ENCODE measurements at regions not wholly inside any gene's neighbourhood (a gene's known extent, or its start where the extent isn't known, plus 50 kb on each side); places are given as distances from the start of the nearest gene placed in this dataset.
A peak's percentile ranks its signal among the peaks of the same experiment; 100 is the strongest.

- no peak for TF ChIP-seq GABPA (IDR thresholded peaks at IDR 0.05 in 1 of 2, conservative IDR thresholded peaks at IDR 0.05 in 1 of 2)
- no peak for TF ChIP-seq YY1 (IDR thresholded peaks at IDR 0.05)
- no peak for TF ChIP-seq FOXA1 (IDR thresholded peaks at IDR 0.05)
- TF ChIP-seq NR2F2 (IDR thresholded peaks at IDR 0.05), result no peak
- no peak for TF ChIP-seq HNF4G (IDR thresholded peaks at IDR 0.05)
- TF ChIP-seq HNF4A (conservative IDR thresholded peaks at IDR 0.05), result no peak
- Histone ChIP-seq H3K27me3 (ENCODE audit: control insufficient read depth in 4 of 4, insufficient read depth in 4 of 4, low read length in 3 of 4) (no peaks in the 10 kb centered on the region), H3K4me3 (ENCODE audit: low read depth in 1 of 3, low read length in 3 of 3) (no peak overlapping the region), H3K4me1 (ENCODE audit: control insufficient read depth in 4 of 4, insufficient read depth in 4 of 4, low read length in 3 of 4) (peaks cover 0 to 8% (median 0%) of the 10 kb centered on the region in 4 donors), H3K27ac (ENCODE audit: low read depth in 1 of 2, low read length in 2 of 2) (no peak overlapping the region), H3K9me3 (ENCODE audit: control insufficient read depth in 4 of 4, low read length in 3 of 4) (no peaks in the 10 kb centered on the region), H3K9ac (ENCODE audit: low read depth in 1 of 2, low read length in 2 of 2) (no peak overlapping the region), H3K36me3 (ENCODE audit: control insufficient read depth in 4 of 4, insufficient read depth in 3 of 4, low read depth in 1 of 4, low read length in 3 of 4) (no peaks in the 10 kb centered on the region)
- no peak for DNase-seq (ENCODE audit: low spot score)
- WGBS, result 88% methylated on average over 7 of the region's 7 CpGs
Measured at GRCh38 chr1:201712387-201713085, 116.4 kb upstream of the IPO9 start.

GRCh38 chr1:201713086-201713810, 115.7 kb upstream of the IPO9 start:
- Histone ChIP-seq H3K27me3 (ENCODE audit: control insufficient read depth in 4 of 4, insufficient read depth in 4 of 4, low read length in 3 of 4) (no peaks in the 10 kb centered on the region), H3K9ac (ENCODE audit: low read depth in 1 of 2, low read length in 2 of 2) (no peak overlapping the region), H3K36me3 (ENCODE audit: control insufficient read depth in 4 of 4, insufficient read depth in 3 of 4, low read depth in 1 of 4, low read length in 3 of 4) (peaks cover 0 to under 1% (median 0%) of the 10 kb centered on the region in 4 donors), H3K27ac (ENCODE audit: low read depth in 1 of 2, low read length in 2 of 2) (peak overlapping the region in 1 of 2 donors; percentile 56), H3K9me3 (ENCODE audit: control insufficient read depth in 4 of 4, low read length in 3 of 4) (no peaks in the 10 kb centered on the region), H3K4me3 (ENCODE audit: low read depth in 1 of 3, low read length in 3 of 3) (no peak overlapping the region), H3K4me1 (ENCODE audit: control insufficient read depth in 4 of 4, insufficient read depth in 4 of 4, low read length in 3 of 4) (peaks cover 0 to 8% (median 0%) of the 10 kb centered on the region in 4 donors)
- TF ChIP-seq REST (IDR thresholded peaks at IDR 0.05) (no peak), NR2F2 (IDR thresholded peaks at IDR 0.05) (peak; percentile 56), GABPA (IDR thresholded peaks at IDR 0.05 in 1 of 2, conservative IDR thresholded peaks at IDR 0.05 in 1 of 2) (no peak), MAX (IDR thresholded peaks at IDR 0.05) (no peak), RXRA (IDR thresholded peaks at IDR 0.05) (peak; percentile 11 to 57), CTCF (IDR thresholded peaks at IDR 0.05; ENCODE audit: low read depth, low read length, missing input control) (no peak), ATF3 (IDR thresholded peaks at IDR 0.05) (peak; percentile 72), EGR1 (IDR thresholded peaks at IDR 0.05; ENCODE audit: low read depth in 2 of 2) (peak in 1 of 2 donors; percentile 6), TAF1 (conservative IDR thresholded peaks at IDR 0.05) (no peak), ZBTB33 (IDR thresholded peaks at IDR 0.05) (no peak), RAD21 (IDR thresholded peaks at IDR 0.05) (peak in 1 of 2 donors; percentile 32), HNF4A (conservative IDR thresholded peaks at IDR 0.05) (peak in 1 of 2 donors; percentile 35), JUND (IDR thresholded peaks at IDR 0.05) (peak; percentile 99 to 100), SP1 (IDR thresholded peaks at IDR 0.05) (peak; percentile 56), FOXA2 (IDR thresholded peaks at IDR 0.05) (no peak)
- 55% methylated on average over 3 of the region's 3 CpGs for WGBS
- DNase-seq (ENCODE audit: low spot score), result no peak

Measured in liver (tissue), 8 donors.